ENCODE measurements at regions not wholly inside any gene's neighbourhood (a gene's known extent, or its start where the extent isn't known, plus 50 kb on each side); places are given as distances from the start of the nearest gene placed in this dataset.

DNA sequence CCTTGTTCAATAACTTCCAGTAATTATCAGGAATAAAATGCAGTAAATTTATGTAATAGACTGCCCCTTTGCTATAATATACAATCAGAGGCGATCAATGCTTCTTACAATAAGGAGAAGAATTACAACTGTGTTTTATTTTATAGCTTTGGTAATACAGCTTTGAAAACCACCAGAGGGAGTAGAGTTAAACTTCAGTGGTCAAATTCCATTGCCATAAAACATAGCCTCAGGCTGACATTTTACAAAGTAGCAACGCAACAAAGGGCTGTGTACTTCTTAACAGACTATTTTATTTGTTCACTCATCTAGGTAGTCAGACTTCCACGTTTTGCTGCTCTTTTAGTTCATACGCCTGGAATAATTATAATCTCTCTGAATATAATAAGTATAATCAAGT is 58.5 kb downstream of the TEX13C start:
- intact Hi-C loops (cut with micrococcal nuclease) = no loop called here
- DNase-seq = no peak
- H3K27ac Mint-ChIP-seq = no peak overlapping the region
- H3K9me3 Mint-ChIP-seq = no peaks in the 10 kb centered on the region
- no peaks in the 10 kb centered on the region for H3K36me3 Mint-ChIP-seq (ENCODE audit: low read depth)
- H3K4me1 Mint-ChIP-seq (ENCODE audit: low read depth) = no peaks in the 10 kb centered on the region
- CTCF ChIA-PET = no interaction called here
- no peak overlapping the region for H3K4me3 Mint-ChIP-seq
- H3K27me3 Mint-ChIP-seq (ENCODE audit: low read depth) = peaks cover 3% of the 10 kb centered on the region

DNA sequence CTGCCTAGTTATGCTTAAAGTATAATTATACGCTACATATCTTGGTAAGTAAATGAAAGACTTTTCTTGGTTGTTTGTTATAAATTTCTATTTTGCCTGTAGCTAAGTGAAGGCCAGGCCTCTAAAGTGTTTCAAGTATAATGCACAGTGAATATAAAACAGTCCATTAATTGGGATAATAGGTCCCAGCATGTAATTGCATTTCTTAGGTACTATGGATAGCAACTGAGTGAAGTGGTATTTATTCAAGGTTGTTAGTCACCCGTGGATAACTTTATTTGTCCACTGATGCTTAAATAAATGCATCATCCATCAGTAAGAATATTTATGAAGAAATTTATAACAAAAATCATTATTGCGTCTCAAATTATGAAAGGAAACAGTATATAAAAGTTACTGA is 59.1 kb downstream of the TEX13C start:
- no peaks in the 10 kb centered on the region for H3K36me3 Mint-ChIP-seq (ENCODE audit: low read depth)
- H3K27me3 Mint-ChIP-seq (ENCODE audit: low read depth) = peaks cover 3% of the 10 kb centered on the region
- CTCF ChIA-PET = no interaction called here
- H3K4me1 Mint-ChIP-seq (ENCODE audit: low read depth) = no peaks in the 10 kb centered on the region
- no peaks in the 10 kb centered on the region for H3K9me3 Mint-ChIP-seq
- no peak for DNase-seq
- no peak overlapping the region for H3K27ac Mint-ChIP-seq
- intact Hi-C loops (cut with micrococcal nuclease) = no loop called here
- H3K4me3 Mint-ChIP-seq = no peak overlapping the region

DNA sequence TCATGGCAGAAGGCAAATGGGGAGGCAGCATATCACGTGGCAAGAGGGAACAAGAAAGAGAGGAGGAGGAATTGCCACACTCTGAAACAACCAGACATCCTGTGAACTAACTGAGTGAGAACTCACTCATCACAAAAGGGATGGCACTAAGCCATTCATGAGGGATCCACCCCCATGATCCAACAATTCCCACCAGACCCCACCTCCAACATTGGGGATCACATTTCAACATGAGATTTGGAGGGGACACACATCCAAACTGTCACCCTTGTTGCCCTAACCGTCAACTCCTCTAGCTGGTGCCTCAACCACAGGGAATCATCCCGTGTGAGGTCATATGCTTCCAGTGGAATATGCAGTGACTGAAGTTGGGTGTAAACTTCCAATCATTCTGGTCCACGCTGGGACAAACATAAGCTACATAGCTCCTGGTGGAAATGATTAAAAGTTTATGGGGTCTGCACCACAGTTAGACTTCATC is 62.5 kb downstream of the TEX13C start:
- intact Hi-C loops (cut with micrococcal nuclease) = no loop called here
- Mint-ChIP-seq H3K36me3 (ENCODE audit: low read depth) (no peaks in the 10 kb centered on the region), H3K27me3 (ENCODE audit: low read depth) (peaks cover 3% of the 10 kb centered on the region), H3K4me1 (ENCODE audit: low read depth) (no peaks in the 10 kb centered on the region), H3K27ac (no peak overlapping the region), H3K4me3 (no peak overlapping the region), H3K9me3 (no peaks in the 10 kb centered on the region)
- CTCF ChIA-PET = no interaction called here
- DNase-seq = no peak

DNA sequence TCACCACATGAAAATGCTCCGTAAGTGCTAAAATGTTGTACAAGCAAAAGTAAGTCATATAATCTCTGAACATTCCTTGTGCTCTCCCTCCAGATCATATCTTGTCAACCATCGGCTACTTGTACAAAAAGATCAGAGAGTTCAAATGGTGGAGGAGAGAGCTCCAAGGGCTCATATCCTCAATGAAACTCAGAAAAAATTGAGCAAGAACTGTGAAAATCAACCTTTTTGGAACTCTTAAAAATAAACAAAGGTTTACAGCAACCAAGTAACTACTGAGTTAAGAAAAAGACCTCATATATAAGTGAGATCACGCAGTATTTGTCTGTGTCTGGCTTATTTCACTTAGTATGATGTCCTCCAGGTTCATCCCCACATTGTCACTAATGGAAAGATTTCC is 63.2 kb downstream of the TEX13C start:
- Mint-ChIP-seq H3K4me3 (no peak overlapping the region), H3K9me3 (no peaks in the 10 kb centered on the region), H3K27me3 (ENCODE audit: low read depth) (peaks cover 3% of the 10 kb centered on the region), H3K36me3 (ENCODE audit: low read depth) (no peaks in the 10 kb centered on the region), H3K27ac (no peak overlapping the region), H3K4me1 (ENCODE audit: low read depth) (no peaks in the 10 kb centered on the region)
- CTCF ChIA-PET = no interaction called here
- intact Hi-C loops (cut with micrococcal nuclease) = no loop called here
- DNase-seq = no peak

DNA sequence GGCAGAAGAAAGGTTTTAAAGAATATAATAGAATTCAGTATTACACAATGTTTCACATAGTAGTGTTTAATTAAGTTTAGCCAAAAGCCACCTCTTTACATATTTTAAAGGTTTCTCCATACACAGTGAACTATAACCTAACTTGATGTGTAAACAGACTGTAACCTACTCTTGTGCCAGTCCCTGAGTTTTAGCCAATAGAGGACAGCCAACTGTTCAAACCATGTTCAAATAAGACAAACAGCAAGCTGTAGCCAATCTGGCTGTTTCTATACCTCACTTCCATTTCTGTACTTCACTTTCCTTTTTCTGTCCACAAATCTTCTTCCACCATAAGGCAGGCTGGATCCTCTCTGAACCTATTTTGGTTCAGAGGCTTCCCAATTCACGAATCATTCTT is 65.2 kb downstream of the TEX13C start:
- Mint-ChIP-seq H3K9me3 (no peaks in the 10 kb centered on the region), H3K4me1 (ENCODE audit: low read depth) (no peaks in the 10 kb centered on the region), H3K27ac (no peak overlapping the region), H3K27me3 (ENCODE audit: low read depth) (no peaks in the 10 kb centered on the region), H3K36me3 (ENCODE audit: low read depth) (no peaks in the 10 kb centered on the region), H3K4me3 (no peak overlapping the region)
- intact Hi-C loops (cut with micrococcal nuclease) = no loop called here
- CTCF ChIA-PET = no interaction called here
- DNase-seq = no peak

DNA sequence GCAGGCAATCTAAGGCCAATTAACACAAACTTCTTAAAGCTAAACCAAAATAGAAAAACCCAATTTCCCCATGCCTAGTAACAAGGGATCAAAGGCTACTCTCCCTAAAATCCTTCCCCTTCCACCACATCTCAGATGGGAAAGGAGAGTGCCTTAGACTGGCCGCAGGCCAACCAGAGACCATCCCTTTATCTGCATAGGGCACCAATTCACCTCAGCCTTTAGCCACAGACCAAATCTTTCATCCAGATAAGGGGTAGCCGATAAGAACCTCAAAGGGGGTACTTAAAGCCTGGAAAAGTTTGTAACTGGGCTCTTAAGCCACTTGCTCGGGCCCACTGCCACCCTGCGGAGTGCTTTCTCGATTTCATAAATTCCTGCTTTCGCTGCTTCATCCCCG is 68.3 kb downstream of the TEX13C start:
- Mint-ChIP-seq H3K27me3 (ENCODE audit: low read depth) (no peaks in the 10 kb centered on the region), H3K9me3 (no peaks in the 10 kb centered on the region), H3K36me3 (ENCODE audit: low read depth) (no peaks in the 10 kb centered on the region), H3K4me3 (no peak overlapping the region), H3K27ac (no peak overlapping the region), H3K4me1 (ENCODE audit: low read depth) (no peaks in the 10 kb centered on the region)
- CTCF ChIA-PET = no interaction called here
- intact Hi-C loops (cut with micrococcal nuclease) = no loop called here
- DNase-seq = no peak

DNA sequence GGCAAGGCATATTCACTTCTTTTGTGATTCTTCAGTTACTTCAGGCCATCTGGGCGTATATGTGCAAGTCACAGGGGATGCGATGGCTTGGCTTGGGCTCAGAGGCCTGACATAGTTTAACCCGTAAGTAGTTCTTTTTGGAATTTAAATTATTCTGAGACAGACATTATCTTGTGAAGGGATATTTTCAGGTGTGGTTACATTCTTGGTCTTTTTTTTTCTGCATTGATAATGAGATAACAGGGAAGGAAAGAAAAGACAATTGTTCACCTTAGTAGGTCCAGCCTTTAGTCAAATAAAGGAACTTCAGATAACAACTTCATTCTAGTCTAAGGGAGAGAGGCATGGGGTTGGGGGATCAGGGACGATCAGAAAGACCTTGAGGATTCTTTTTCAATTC is 74.8 kb downstream of the TEX13C start:
- H3K4me3 Mint-ChIP-seq = no peak overlapping the region
- H3K9me3 Mint-ChIP-seq = no peaks in the 10 kb centered on the region
- CTCF ChIA-PET = no interaction called here
- no peaks in the 10 kb centered on the region for H3K27me3 Mint-ChIP-seq (ENCODE audit: low read depth)
- no peak for DNase-seq
- H3K36me3 Mint-ChIP-seq (ENCODE audit: low read depth) = no peaks in the 10 kb centered on the region
- H3K4me1 Mint-ChIP-seq (ENCODE audit: low read depth) = no peaks in the 10 kb centered on the region
- intact Hi-C loops (cut with micrococcal nuclease) = no loop called here
- H3K27ac Mint-ChIP-seq = no peak overlapping the region

DNA sequence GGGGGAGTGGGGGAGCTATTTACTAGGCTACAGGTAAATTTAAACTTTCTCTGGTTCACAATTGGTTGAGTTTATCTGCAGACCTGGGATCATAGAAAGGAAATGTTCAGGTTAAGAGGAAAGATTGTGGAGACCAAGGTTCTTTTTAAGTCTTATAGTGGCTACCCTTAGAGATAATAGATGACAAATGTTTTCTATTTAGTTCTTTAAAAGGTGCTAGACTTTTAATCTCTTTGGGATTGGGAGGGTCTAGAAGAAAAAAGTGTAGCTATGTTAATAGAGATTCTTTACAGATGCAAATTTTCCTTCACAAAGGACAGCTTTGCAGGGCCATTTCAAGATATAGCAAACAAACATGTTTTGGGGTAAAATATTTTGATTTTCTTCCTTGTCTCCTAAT is 76.0 kb downstream of the TEX13C start:
- CTCF ChIA-PET = no interaction called here
- Mint-ChIP-seq H3K4me3 (no peak overlapping the region), H3K9me3 (no peaks in the 10 kb centered on the region), H3K36me3 (ENCODE audit: low read depth) (no peaks in the 10 kb centered on the region), H3K4me1 (ENCODE audit: low read depth) (no peaks in the 10 kb centered on the region), H3K27me3 (ENCODE audit: low read depth) (no peaks in the 10 kb centered on the region), H3K27ac (no peak overlapping the region)
- intact Hi-C loops (cut with micrococcal nuclease) = no loop called here
- DNase-seq = no peak

DNA sequence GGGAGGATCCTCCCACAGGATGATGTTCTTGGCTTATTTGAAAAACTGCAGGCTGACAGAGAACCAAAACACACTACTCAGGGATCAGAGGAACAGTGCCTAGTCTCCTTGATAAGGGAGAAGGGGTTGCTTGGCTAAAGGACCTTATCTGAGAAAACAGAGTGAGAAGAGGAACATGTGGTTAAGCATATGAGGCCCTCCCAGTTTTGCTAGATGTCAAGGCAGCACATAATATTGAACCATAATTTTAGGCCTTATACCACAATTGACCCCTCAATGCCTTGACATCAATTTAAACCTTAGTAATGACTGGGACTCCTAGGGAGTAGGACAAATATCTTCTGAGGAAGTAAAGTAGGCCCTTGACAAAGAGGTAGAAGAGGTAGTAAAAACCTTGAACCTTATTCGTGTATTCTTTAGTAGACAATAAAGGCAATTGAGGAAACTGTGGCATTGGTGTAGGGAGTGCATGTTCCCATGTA is 79.3 kb downstream of the TEX13C start:
- Mint-ChIP-seq H3K4me1 (ENCODE audit: low read depth) (no peaks in the 10 kb centered on the region), H3K36me3 (ENCODE audit: low read depth) (no peaks in the 10 kb centered on the region), H3K27ac (no peak overlapping the region), H3K27me3 (ENCODE audit: low read depth) (no peaks in the 10 kb centered on the region), H3K9me3 (no peaks in the 10 kb centered on the region), H3K4me3 (no peak overlapping the region)
- intact Hi-C loops (cut with micrococcal nuclease) = no loop called here
- CTCF ChIA-PET = no interaction called here
- no peak for DNase-seq

DNA sequence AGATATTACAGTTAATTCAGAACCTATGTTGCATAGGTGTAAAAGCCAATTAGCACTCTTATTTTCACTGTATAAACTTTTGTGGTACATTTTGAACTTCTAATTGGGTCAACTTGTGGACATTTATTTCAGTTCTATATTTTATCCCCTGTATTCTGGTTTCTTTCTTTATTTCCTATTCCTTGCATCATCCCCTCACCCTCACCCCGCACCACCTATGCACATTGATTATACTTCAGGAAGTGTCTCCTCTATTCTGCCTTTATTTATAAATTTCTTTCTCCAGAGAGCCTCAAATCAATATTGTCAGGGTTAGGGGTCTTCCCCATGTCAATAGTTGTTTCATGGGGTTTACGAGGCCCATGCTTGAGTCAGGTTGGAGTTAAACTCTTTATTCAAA is 83.1 kb downstream of the TEX13C start:
- Mint-ChIP-seq H3K27me3 (ENCODE audit: low read depth) (no peaks in the 10 kb centered on the region), H3K4me1 (ENCODE audit: low read depth) (no peaks in the 10 kb centered on the region), H3K36me3 (ENCODE audit: low read depth) (no peaks in the 10 kb centered on the region), H3K27ac (no peak overlapping the region), H3K4me3 (no peak overlapping the region), H3K9me3 (no peaks in the 10 kb centered on the region)
- intact Hi-C loops (cut with micrococcal nuclease) = no loop called here
- DNase-seq = no peak
- CTCF ChIA-PET = no interaction called here

DNA sequence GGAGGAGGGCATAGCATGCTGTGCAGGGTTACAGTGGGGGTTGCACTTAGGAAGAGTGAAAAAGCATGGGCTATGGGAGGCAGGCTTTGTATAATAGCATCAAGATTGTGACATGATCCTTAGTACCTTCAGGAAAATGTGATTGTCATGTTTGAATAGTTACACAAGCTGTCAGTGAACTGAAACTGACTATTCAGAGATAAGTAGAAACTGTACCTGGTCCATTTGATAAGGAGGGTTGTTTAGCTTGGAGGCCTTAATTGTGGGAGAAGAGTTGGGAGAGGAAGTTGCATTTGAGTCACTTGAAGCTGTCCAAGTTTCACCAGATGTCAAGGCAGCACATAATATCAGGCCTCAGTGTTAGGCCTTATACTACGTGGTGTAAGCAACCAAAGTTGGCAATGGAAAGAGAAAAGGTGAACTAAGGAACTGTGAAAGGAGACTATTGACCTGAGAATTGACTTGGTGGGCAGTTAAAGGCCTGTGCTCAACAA is 85.0 kb downstream of the TEX13C start:
- no peaks in the 10 kb centered on the region for H3K4me1 Mint-ChIP-seq (ENCODE audit: low read depth)
- CTCF ChIA-PET = no interaction called here
- H3K27me3 Mint-ChIP-seq (ENCODE audit: low read depth) = no peaks in the 10 kb centered on the region
- no peaks in the 10 kb centered on the region for H3K36me3 Mint-ChIP-seq (ENCODE audit: low read depth)
- no peak for DNase-seq
- intact Hi-C loops (cut with micrococcal nuclease) = no loop called here
- H3K9me3 Mint-ChIP-seq = no peaks in the 10 kb centered on the region
- H3K4me3 Mint-ChIP-seq = no peak overlapping the region
- no peak overlapping the region for H3K27ac Mint-ChIP-seq

DNA sequence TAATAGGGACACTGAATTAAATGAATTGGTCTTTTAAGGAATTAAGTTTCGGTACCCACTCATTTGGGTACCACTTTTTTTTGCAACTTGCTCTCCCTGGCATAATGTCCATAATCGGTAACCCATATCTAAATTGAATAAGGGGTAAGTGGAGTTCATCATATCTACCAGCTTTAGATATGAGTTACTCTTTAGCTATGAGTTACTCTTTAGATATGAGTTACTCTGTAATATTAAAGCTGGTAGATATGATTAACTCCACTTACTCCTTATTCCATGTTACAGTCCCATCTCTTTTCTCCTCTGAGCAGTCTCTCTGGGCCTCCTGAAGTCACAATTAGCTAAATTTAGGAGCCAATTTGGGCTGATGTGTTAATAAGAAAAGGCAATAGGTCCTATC is 85.7 kb downstream of the TEX13C start:
- Mint-ChIP-seq H3K9me3 (no peaks in the 10 kb centered on the region), H3K27me3 (ENCODE audit: low read depth) (no peaks in the 10 kb centered on the region), H3K36me3 (ENCODE audit: low read depth) (no peaks in the 10 kb centered on the region), H3K4me3 (no peak overlapping the region), H3K4me1 (ENCODE audit: low read depth) (no peaks in the 10 kb centered on the region), H3K27ac (no peak overlapping the region)
- intact Hi-C loops (cut with micrococcal nuclease) = no loop called here
- DNase-seq = no peak
- CTCF ChIA-PET = no interaction called here

DNA sequence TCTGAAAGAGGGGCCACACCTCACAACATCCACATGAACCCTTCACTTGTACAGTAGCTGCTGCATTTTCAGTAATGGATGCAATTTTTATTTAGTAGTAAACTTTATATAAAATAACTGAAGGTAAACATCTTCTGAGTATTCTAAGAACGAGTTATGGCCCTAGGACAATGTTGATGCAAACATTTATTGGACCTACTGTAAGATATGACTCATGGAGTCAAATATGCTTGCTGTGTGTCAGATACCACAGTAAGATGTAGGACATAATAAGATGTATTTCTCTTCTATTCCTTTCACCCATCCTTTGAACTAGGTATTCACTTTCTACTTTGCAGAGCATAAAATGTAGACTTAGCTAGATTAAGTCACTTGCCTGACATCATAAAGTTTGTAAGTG is 87.6 kb downstream of the TEX13C start:
- no peak overlapping the region for H3K4me3 Mint-ChIP-seq
- no peak overlapping the region for H3K27ac Mint-ChIP-seq

DNA sequence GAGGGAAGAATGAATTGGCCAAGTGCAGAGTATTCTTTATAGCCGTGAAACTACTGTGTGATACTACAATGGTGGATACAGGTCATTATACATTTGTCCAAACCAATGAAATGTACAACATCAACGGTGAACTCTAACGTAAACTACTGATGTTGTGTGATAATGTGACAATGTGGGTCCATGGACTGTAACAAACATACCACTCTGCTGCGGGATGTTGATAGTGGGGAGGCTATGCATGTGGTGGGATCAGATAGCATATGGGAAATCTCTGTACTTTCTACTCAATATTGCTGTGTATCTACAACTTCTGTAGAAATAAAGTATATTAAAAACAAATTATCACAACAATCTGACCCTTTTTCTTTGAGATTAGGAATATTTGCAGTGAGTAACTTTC is 101.1 kb downstream of the TEX13C start:
- Mint-ChIP-seq H3K4me1 (ENCODE audit: low read depth) (no peaks in the 10 kb centered on the region), H3K4me3 (no peak overlapping the region), H3K27me3 (ENCODE audit: low read depth) (peaks cover 2% of the 10 kb centered on the region), H3K36me3 (ENCODE audit: low read depth) (no peaks in the 10 kb centered on the region), H3K27ac (no peak overlapping the region), H3K9me3 (no peaks in the 10 kb centered on the region)
- DNase-seq = no peak
- intact Hi-C loops (cut with micrococcal nuclease) = no loop called here
- CTCF ChIA-PET = no interaction called here

More for the DNA sequence above, 87.6 kb downstream of the TEX13C start:
- no peaks in the 10 kb centered on the region for H3K9me3 Mint-ChIP-seq
- CTCF ChIA-PET = no interaction called here
- H3K4me1 Mint-ChIP-seq (ENCODE audit: low read depth) = no peaks in the 10 kb centered on the region
- no peaks in the 10 kb centered on the region for H3K27me3 Mint-ChIP-seq (ENCODE audit: low read depth)
- DNase-seq = no peak
- intact Hi-C loops (cut with micrococcal nuclease) = no loop called here
- no peaks in the 10 kb centered on the region for H3K36me3 Mint-ChIP-seq (ENCODE audit: low read depth)
